Activated CD4-positive, alpha-beta T cell treated with anti-CD3 and anti-CD28 coated beads, Interleukin-2, amount 50 U/mL, for 1 hour (primary cell): ENCODE measurements at regions not wholly inside any gene's neighbourhood (a gene's known extent, or its start where the extent isn't known, plus 50 kb on each side); places are given as distances from the start of the nearest gene placed in this dataset.
A peak's percentile ranks its signal among the peaks of the same experiment; 100 is the strongest.

Experiments
- DNase-seq: peaks from one replicate; pipeline ENCODE4 v3.0.0-alpha.2; 2020

GRCh38 chr15:98025237-98025636, 64.7 kb downstream of the ARRDC4 start:
- DNase-seq = no peak

DNA sequence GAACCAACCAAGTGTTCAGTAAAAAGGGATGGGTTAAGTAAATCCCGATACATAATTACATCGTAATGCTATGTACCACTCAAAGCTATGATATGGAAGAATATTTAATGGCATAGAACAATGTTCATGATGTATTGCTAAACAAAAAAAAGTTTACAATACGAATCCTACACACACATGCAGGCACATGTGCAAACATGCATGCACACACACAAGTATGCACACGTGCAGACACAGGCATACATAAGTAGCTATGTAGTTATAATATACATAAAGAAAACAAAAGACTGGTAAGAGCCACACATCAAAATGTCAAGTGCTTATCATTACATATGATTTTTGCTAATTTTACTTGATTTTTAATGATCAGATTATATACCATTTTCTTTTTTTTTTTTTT, 74.2 kb downstream of the ARRDC4 start:
- no peak for DNase-seq

GRCh38 chr15:98035134-98035533, 74.6 kb downstream of the ARRDC4 start:
- no peak for DNase-seq

- DNase-seq = no peak
Observed at GRCh38 chr15:98035577-98036010, 75.1 kb downstream of the ARRDC4 start.

GRCh38 chr15:98039596-98039995, 79.1 kb downstream of the ARRDC4 start:
- DNase-seq = no peak

- no peak for DNase-seq
Observed at GRCh38 chr15:98040146-98040545, 79.6 kb downstream of the ARRDC4 start.

DNA sequence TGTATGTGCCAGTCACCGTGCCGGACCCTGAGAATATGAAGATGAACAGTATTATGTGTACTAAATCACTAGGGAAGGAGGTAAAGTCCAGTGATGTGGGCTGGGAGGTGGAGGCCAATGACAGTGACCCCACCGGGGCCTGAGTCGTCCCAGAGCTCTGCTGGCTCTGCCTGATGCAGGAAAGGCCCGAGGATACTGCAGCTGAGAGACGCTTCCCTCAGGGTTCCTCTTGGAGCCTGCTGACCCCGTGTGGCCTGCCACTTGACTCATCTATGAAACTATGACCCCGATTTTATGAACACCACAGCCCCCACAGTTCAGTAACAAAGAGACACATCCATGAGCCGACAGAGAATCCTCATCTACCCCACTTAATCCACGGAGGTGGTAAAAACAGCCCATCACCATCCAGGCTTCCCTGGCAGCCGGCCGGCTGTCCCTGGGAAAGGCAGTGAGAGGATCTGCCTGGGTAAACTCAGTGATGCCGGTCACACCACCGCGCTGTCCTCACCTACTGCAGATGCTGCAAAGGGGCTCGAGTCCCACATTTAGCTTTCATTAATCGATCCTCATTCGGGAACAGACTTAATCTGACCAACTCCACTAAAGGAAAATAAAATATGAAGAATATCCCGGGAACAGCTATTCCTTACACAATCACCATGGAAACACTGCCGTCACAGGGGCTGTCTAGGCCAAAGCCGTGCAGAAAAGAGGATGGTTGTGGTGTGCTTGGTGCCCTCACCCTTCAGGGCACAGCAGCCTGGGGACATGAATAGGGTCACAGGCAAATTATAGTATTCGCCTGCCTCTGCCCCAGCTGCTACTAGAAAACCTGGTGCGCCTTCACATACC, 82.9 kb downstream of the ARRDC4 start:
- no peak for DNase-seq

GRCh38 chr15:98051734-98052133, 91.2 kb downstream of the ARRDC4 start:
- no peak for DNase-seq

DNA sequence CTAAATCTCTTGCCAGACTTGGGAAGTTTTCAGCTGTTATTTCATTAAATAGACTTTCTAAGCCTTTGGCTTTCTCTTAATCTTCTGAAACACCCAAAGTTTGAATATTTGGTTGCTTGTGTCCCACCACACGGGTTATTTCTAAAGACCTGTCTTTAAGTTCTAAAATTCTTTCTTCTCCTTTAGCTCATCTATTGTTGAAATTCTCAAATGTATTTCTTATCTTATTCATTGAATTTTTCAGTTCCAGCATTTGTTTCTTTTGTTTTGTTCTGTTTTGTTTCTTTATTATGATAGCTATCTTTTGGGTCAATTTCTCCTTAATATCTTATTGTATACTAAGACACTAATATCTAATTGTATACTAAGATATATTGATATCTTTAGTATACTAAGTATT, 97.0 kb downstream of the ARRDC4 start:
- DNase-seq = no peak

DNA sequence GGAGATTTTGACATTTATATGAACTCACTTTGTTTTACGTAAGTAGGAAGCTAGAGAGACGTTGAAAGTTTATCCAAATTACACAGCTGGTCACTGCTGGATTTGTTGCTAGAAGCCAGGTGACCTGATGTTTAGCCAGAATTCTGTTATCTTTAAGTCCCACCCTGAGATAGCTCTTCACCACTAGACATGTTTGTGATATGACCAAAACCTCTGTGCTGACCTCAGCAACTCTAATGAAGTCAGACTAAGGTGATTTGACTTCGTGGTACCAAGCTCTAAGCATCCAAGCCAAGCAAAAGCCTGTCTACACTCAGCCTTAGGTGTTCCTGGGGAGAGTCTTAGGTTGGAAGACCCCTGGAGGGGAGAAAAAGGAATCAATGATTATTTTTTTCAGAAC, 102.4 kb downstream of the ARRDC4 start:
- DNase-seq = no peak

- no peak for DNase-seq
Observed at GRCh38 chr15:98063315-98063714, 102.8 kb downstream of the ARRDC4 start.

DNA sequence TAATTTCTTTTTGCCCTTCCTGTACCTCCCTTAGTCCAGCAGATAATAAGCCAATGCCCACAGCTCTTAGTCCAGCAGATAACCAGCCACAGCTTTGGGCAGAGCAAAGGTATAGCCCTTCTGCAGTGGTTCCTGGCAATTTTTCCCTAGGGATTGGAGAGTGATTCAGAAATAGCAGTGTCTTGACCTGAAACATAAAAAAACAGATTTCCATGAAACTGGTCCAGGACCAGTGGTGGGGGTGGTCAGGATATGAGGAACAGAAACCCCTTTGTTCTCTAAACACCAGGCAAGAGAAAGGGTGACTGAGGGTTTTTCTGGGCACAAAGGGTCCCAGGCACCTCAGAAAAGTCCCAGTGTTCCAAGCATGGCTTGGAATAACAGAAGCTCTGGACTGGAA, 103.4 kb downstream of the ARRDC4 start:
- DNase-seq = no peak

- no peak for DNase-seq
Observed at GRCh38 chr15:98067339-98067738, 106.8 kb downstream of the ARRDC4 start.

DNA sequence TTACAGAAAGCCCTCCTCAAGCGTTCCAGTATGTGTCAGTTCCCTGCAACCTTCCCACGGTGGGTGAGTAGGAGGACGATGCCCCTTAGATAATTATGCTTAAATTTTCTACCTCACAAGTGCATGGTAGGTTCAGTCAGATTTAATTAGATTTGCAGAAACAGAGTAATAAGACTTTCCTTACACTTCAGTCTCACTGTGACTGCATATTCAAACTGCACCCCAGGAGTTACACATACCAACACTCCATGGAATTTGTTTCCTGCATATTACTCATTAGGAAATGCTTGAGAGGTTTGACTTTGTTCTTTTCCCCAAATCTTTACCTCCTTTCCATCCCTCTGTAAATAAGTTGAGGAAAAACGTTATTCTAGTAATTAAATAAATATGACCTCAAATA, 108.8 kb downstream of the ARRDC4 start:
- DNase-seq = no peak

DNA sequence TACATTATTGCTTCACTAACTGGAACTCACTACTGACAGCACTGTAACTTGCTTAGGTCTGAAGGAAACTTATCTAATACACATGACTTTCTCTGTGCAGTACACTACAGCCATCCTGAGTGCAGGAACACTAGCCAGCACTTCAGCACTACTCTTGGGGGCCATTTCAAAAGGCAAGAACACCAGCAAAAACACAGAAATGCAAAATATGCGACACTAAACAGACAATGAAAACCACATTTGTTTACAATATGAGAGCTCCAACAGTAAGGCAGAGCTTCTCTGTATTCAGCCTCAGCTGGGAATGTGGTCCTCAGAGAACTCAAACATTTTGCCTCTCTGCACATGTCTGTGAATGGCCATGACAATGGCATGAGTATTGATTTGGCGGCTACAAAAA, 109.6 kb downstream of the ARRDC4 start:
- no peak for DNase-seq

DNA sequence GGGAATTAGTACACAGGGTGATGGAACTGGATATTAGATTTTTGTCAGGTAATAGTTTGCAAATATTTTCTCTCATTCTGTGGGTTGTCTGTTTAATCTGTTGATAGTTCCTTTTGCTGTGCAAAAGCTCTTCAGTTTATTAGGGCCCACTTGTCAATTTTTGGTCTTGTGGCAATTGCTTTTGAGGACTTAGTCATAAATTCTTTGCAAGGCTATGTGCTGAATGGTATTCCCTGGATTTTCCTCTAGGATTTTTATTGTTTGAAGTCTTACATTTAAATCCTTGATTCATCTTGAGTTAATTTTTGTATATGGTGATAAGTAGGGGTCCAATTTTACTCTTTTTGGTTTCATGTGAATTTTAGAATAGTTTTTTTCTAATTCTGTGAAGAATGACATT, 111.3 kb downstream of the ARRDC4 start:
- no peak for DNase-seq

DNA sequence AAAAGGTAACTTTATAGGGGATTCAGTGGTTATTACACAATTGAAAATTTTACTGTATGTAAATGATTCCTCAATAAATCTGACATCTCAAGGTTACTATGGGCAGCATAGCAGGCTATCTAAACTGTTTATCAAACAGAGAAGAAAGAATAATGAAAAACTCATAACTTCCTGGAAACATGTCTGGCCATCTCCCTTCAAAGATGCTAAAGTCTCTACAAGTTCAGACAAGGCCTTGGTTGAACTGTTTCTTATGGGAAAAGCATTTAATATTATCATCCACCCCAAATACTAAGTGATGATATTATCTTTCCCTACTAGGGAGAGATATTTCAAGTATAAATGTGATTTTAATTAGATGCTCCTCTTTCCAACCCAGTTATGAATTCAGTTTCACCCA, 114.9 kb downstream of the ARRDC4 start:
- no peak for DNase-seq

- DNase-seq = no peak
Observed at GRCh38 chr15:98076021-98076816, 115.7 kb downstream of the ARRDC4 start.

- no peak for DNase-seq
Observed at GRCh38 chr15:98077186-98077585, 116.7 kb downstream of the ARRDC4 start.

DNA sequence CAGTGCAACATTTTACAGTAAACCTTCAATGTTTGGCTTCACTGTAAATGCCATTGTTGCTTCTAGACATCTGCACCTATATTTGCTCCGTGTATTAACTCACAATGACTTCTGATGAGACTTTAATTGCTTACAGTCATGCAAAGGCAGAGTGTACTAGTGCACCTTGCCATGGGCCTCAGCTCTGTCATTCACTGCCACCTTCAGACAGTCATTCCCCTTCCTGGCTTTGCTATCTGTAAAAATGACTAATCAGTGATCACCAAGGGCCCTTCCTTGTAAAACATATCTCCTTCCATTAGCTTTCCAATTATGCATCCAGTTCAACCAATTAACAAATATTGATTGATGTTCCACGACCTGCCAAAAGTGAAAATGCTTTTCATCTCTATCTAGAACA, 120.3 kb downstream of the ARRDC4 start:
- no peak for DNase-seq

- DNase-seq = no peak
Observed at GRCh38 chr15:98083203-98083910, 122.9 kb downstream of the ARRDC4 start.

DNA sequence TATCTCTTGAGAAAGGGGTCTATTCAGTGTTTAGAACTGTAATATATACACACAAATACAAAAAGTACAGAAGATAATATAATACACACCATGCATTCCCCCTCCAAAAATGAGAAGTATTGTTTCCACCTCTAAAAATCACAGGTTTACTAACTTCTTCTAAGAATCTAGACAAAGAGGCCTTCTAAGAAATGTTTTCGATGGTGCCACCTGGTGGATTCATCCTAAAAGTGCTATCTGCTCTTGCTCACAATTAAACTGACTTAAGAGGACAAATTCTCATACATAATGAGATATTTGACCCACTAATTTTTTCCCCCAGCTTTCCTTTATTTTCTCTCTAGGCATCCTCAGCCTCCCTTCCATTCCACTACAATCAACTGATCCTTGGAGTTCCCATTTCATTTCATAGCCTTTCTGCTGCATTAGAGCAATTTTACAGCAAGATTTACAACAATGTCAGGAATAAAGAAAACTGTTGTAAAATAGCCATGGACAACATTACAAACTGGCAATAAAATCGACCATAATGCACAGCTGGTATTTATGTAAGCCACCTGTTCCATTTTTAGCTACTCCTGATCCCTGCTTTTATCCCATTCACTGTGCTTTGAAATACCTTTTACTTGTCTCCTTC, 124.6 kb downstream of the ARRDC4 start:
- DNase-seq = peak; percentile 6
